ENCODE measurements at regions not wholly inside any gene's neighbourhood (a gene's known extent, or its start where the extent isn't known, plus 50 kb on each side); places are given as distances from the start of the nearest gene placed in this dataset.

- intact Hi-C loops (cut with DNase I) = no loop called here
- no peak for DNase-seq
- ATAC-seq = no peak
Measured at GRCh38 chr11:28715726-28716125, 607.5 kb downstream of the METTL15 start.

- intact Hi-C loops (cut with DNase I) = no loop called here
- ATAC-seq = no peak
- no peak for DNase-seq
Measured at GRCh38 chr11:28713850-28714249, 605.7 kb downstream of the METTL15 start.

- intact Hi-C loops (cut with DNase I) = no loop called here
- ATAC-seq = no peak
- DNase-seq = no peak
Measured at GRCh38 chr11:28708075-28708474, 599.9 kb downstream of the METTL15 start.

GRCh38 chr11:28704801-28705200 is 596.6 kb downstream of the METTL15 start:
- intact Hi-C loops (cut with DNase I) = no loop called here
- ATAC-seq = no peak
- DNase-seq = no peak

GRCh38 chr11:28703371-28703770 is 595.2 kb downstream of the METTL15 start:
- ATAC-seq (no peak), DNase-seq (no peak)
- intact Hi-C loops (cut with DNase I) = no loop called here

GRCh38 chr11:28702871-28703270 is 594.7 kb downstream of the METTL15 start:
- ATAC-seq (no peak), DNase-seq (no peak)
- intact Hi-C loops (cut with DNase I) = no loop called here

- no peak for ATAC-seq
- intact Hi-C loops (cut with DNase I) = no loop called here
- DNase-seq = no peak
Measured at GRCh38 chr11:28702450-28702790, 594.2 kb downstream of the METTL15 start.

- intact Hi-C loops (cut with DNase I) = no loop called here
Measured at GRCh38 chr11:28701760-28702449, 593.7 kb downstream of the METTL15 start.

GRCh38 chr11:28699701-28700100 is 591.5 kb downstream of the METTL15 start:
- no peak for DNase-seq
- no peak for ATAC-seq
- intact Hi-C loops (cut with DNase I) = loop anchor here in 1 of 2 donors (5.0 kb wide), 1 partner anchor 1002 kb away; no protein-coding TSS in a partner anchor

More at GRCh38 chr11:28701760-28702449, 593.7 kb downstream of the METTL15 start:
- ATAC-seq (no peak), DNase-seq (no peak)

- DNase-seq = peak; percentile 51
Measured at GRCh38 chr11:28697920-28698827, 590.0 kb downstream of the METTL15 start.

GRCh38 chr11:28696591-28696990 is 588.4 kb downstream of the METTL15 start:
- intact Hi-C loops (cut with DNase I) = loop anchor here in 1 of 2 donors (5.0 kb wide), 1 partner anchor 999 kb away; no protein-coding TSS in a partner anchor
- DNase-seq (no peak), ATAC-seq (no peak)

More at GRCh38 chr11:28697920-28698827, 590.0 kb downstream of the METTL15 start:
- intact Hi-C loops (cut with DNase I) = loop anchor here in 1 of 2 donors (5.0 kb wide), 1 partner anchor 1001 kb away; no protein-coding TSS in a partner anchor
- peak in 1 of 2 donors; percentile 38 for ATAC-seq

GRCh38 chr11:28690746-28691145 is 582.6 kb downstream of the METTL15 start:
- intact Hi-C loops (cut with DNase I) = no loop called here
- DNase-seq = no peak
- no peak for ATAC-seq

GRCh38 chr11:28684011-28684586 is 575.9 kb downstream of the METTL15 start:
- DNase-seq = no peak
- no peak for ATAC-seq
- intact Hi-C loops (cut with DNase I) = no loop called here

- no peak for ATAC-seq
- intact Hi-C loops (cut with DNase I) = no loop called here
- DNase-seq = no peak
Measured at GRCh38 chr11:28679795-28680468, 571.7 kb downstream of the METTL15 start.

GRCh38 chr11:28677721-28678120 is 569.5 kb downstream of the METTL15 start:
- no peak for ATAC-seq
- intact Hi-C loops (cut with DNase I) = no loop called here
- no peak for DNase-seq

- intact Hi-C loops (cut with DNase I) = no loop called here
- no peak for DNase-seq
Measured at GRCh38 chr11:28675183-28675582, 567.0 kb downstream of the METTL15 start.

GRCh38 chr11:28674433-28675103 is 566.4 kb downstream of the METTL15 start:
- DNase-seq = no peak
- intact Hi-C loops (cut with DNase I) = no loop called here
- ATAC-seq = no peak

More at GRCh38 chr11:28675183-28675582, 567.0 kb downstream of the METTL15 start:
- ATAC-seq = no peak

- ATAC-seq = no peak
- DNase-seq = no peak
- intact Hi-C loops (cut with DNase I) = no loop called here
Measured at GRCh38 chr11:28673691-28674432, 565.7 kb downstream of the METTL15 start.
